ENCODE measurements at regions not wholly inside any gene's neighbourhood (a gene's known extent, or its start where the extent isn't known, plus 50 kb on each side); places are given as distances from the start of the nearest gene placed in this dataset.

GRCh38 chr1:103459346-103459745, 66.2 kb upstream of the RNPC3 start:
- Histone ChIP-seq H3K36me3 (no peaks in the 10 kb centered on the region), H3K27ac (no peak overlapping the region), H3K27me3 (replicated peaks in 1 of 7) (no peaks in the 10 kb centered on the region), H3K4me3 (no peak overlapping the region), H3K4me1 (no peaks in the 10 kb centered on the region), H3K9me3 (no peaks in the 10 kb centered on the region)
- intact Hi-C loops (cut with DNase I; ENCODE audit: low total_unique reads) = no loop called here
- WGBS, 5 donors = 54 to 61% (median 56%) methylated on average over 3 of the region's 3 CpGs
- no peak for TF ChIP-seq POLR2AphosphoS5 (IDR thresholded peaks at IDR 0.05)
- TF ChIP-seq CTCF (IDR thresholded peaks at IDR 0.05 in 8 of 11, conservative IDR thresholded peaks at IDR 0.05 in 3 of 11) = no peak
- TF ChIP-seq POLR2A (IDR thresholded peaks at IDR 0.05) = no peak
- no peak for DNase-seq

GRCh38 chr1:103457886-103458455, 67.5 kb upstream of the RNPC3 start:
- 90 to 95% (median 94%) methylated on average over 7 of the region's 7 CpGs for WGBS, 5 donors

GRCh38 chr1:103448560-103448959, 76.9 kb upstream of the RNPC3 start:
- H3K27me3 ChIP-seq (replicated peaks in 1 of 7) = no peaks in the 10 kb centered on the region
- DNase-seq = no peak
- no peaks in the 10 kb centered on the region for H3K4me1 ChIP-seq
- no peaks in the 10 kb centered on the region for H3K9me3 ChIP-seq
- no peaks in the 10 kb centered on the region for H3K36me3 ChIP-seq
- intact Hi-C loops (cut with DNase I; ENCODE audit: low total_unique reads) = no loop called here
- 65 to 84% (median 76%) methylated on average over 1 of the region's 1 CpG for WGBS, 5 donors
- no peak overlapping the region for H3K4me3 ChIP-seq
- H3K27ac ChIP-seq = no peak overlapping the region
- TF ChIP-seq POLR2AphosphoS5 (IDR thresholded peaks at IDR 0.05) = no peak
- TF ChIP-seq CTCF (IDR thresholded peaks at IDR 0.05 in 8 of 11, conservative IDR thresholded peaks at IDR 0.05 in 3 of 11) = no peak
- TF ChIP-seq POLR2A (IDR thresholded peaks at IDR 0.05) = no peak

More at GRCh38 chr1:103457886-103458455, 67.5 kb upstream of the RNPC3 start:
- Histone ChIP-seq H3K4me3 (no peak overlapping the region), H3K27ac (no peak overlapping the region), H3K4me1 (no peaks in the 10 kb centered on the region), H3K9me3 (no peaks in the 10 kb centered on the region), H3K36me3 (no peaks in the 10 kb centered on the region), H3K27me3 (replicated peaks in 1 of 7) (no peaks in the 10 kb centered on the region)
- intact Hi-C loops (cut with DNase I; ENCODE audit: low total_unique reads) = no loop called here
- no peak for DNase-seq
- TF ChIP-seq POLR2AphosphoS5 (IDR thresholded peaks at IDR 0.05) (no peak), POLR2A (IDR thresholded peaks at IDR 0.05) (no peak), CTCF (IDR thresholded peaks at IDR 0.05 in 8 of 11, conservative IDR thresholded peaks at IDR 0.05 in 3 of 11) (no peak)

GRCh38 chr1:103447471-103447870, 78.0 kb upstream of the RNPC3 start:
- no peak overlapping the region for H3K27ac ChIP-seq
- H3K4me3 ChIP-seq = no peak overlapping the region
- intact Hi-C loops (cut with DNase I; ENCODE audit: low total_unique reads) = no loop called here
- no peaks in the 10 kb centered on the region for H3K36me3 ChIP-seq
- H3K9me3 ChIP-seq = no peaks in the 10 kb centered on the region
- no peak for DNase-seq
- no peaks in the 10 kb centered on the region for H3K4me1 ChIP-seq
- no peak for TF ChIP-seq POLR2AphosphoS5 (IDR thresholded peaks at IDR 0.05)
- TF ChIP-seq CTCF (IDR thresholded peaks at IDR 0.05 in 8 of 11, conservative IDR thresholded peaks at IDR 0.05 in 3 of 11) = no peak
- TF ChIP-seq POLR2A (IDR thresholded peaks at IDR 0.05) = no peak
- 84 to 93% (median 90%) methylated on average over 1 of the region's 1 CpG for WGBS, 5 donors
- no peaks in the 10 kb centered on the region for H3K27me3 ChIP-seq (replicated peaks in 1 of 7)
